Glutamatergic neuron (in vitro differentiated cells): ENCODE measurements at regions not wholly inside any gene's neighbourhood (a gene's known extent, or its start where the extent isn't known, plus 50 kb on each side); places are given as distances from the start of the nearest gene placed in this dataset.
"Not testable (repeated sequence)": the region's sequence is repeated elsewhere in the genome, so short reads cannot be mapped to it uniquely, and the experiment has no call there.

Experiments used
- DNase-seq: peaks from one replicate; pipeline ENCODE4 v3.0.0; 2022
- H3K27ac Mint-ChIP-seq: one replicate; pipeline ENCODE4 v1.8.0; 2020; ENCODE audit warnings: mild to moderate bottlenecking, mixed read lengths, inconsistent platforms; ENCODE audit not compliant: unreplicated experiment
- H3K27me3 Mint-ChIP-seq: one replicate; pipeline ENCODE4 v1.8.0; 2020; ENCODE audit warnings: mild to moderate bottlenecking, moderate library complexity, mixed read lengths, inconsistent platforms; ENCODE audit not compliant: unreplicated experiment
- H3K36me3 Mint-ChIP-seq: one replicate; pipeline ENCODE4 v1.8.0; 2020; ENCODE audit warnings: mild to moderate bottlenecking, mixed read lengths, inconsistent platforms; ENCODE audit not compliant: unreplicated experiment
- H3K4me1 Mint-ChIP-seq: one replicate; pipeline ENCODE4 v1.8.0; 2020; ENCODE audit warnings: mild to moderate bottlenecking, low read depth, mixed read lengths, inconsistent platforms; ENCODE audit not compliant: unreplicated experiment
- H3K4me3 Mint-ChIP-seq: one replicate; pipeline ENCODE4 v1.8.0; 2020; ENCODE audit warnings: mild to moderate bottlenecking, mixed read lengths, inconsistent platforms; ENCODE audit not compliant: unreplicated experiment
- H3K9me3 Mint-ChIP-seq: one replicate; pipeline ENCODE4 v1.8.0; 2020; ENCODE audit warnings: mild to moderate bottlenecking, moderate library complexity, mixed read lengths, inconsistent platforms; ENCODE audit not compliant: unreplicated experiment
- CTCF ChIP-seq: fragments of 200-600 bp; sonication (generic); IDR thresholded peaks from one replicate; pipeline ENCODE4 v1.5.0; 2021; ENCODE audit not compliant: partially characterized antibody, unreplicated experiment

GRCh38 chr21:22813201-22813600, 1815.0 kb downstream of the NCAM2 start:
- TF ChIP-seq CTCF, result no peak
- Mint-ChIP-seq H3K4me3 (no peak overlapping the region), H3K36me3 (no peaks in the 10 kb centered on the region), H3K4me1 (no peaks in the 10 kb centered on the region), H3K9me3 (no peaks in the 10 kb centered on the region), H3K27ac (no peak overlapping the region), H3K27me3 (no peaks in the 10 kb centered on the region)
- DNase-seq, result no peak

GRCh38 chr21:22818681-22819485, 1820.7 kb downstream of the NCAM2 start:
- not testable (repeated sequence) for H3K27ac Mint-ChIP-seq, H3K9me3 Mint-ChIP-seq, DNase-seq, H3K27me3 Mint-ChIP-seq, H3K4me3 Mint-ChIP-seq, H3K36me3 Mint-ChIP-seq, H3K4me1 Mint-ChIP-seq

- Mint-ChIP-seq H3K36me3 (peaks cover 21% of the 10 kb centered on the region), H3K4me1 (no peaks in the 10 kb centered on the region), H3K9me3 (peaks cover 5% of the 10 kb centered on the region), H3K4me3 (no peak overlapping the region), H3K27ac (no peak overlapping the region), H3K27me3 (peaks cover 1% of the 10 kb centered on the region)
- no peak for DNase-seq
- TF ChIP-seq CTCF, result no peak
Observed at GRCh38 chr21:22827422-22827821, 1829.2 kb downstream of the NCAM2 start.

GRCh38 chr21:22842875-22843274, 1844.7 kb downstream of the NCAM2 start:
- Mint-ChIP-seq H3K4me3 (no peak overlapping the region), H3K36me3 (peaks cover 10% of the 10 kb centered on the region), H3K4me1 (no peaks in the 10 kb centered on the region), H3K27ac (no peak overlapping the region), H3K27me3 (no peaks in the 10 kb centered on the region), H3K9me3 (no peaks in the 10 kb centered on the region)
- no peak for DNase-seq
- TF ChIP-seq CTCF, result no peak

GRCh38 chr21:22855581-22855980, 1857.4 kb downstream of the NCAM2 start:
- Mint-ChIP-seq H3K27ac (no peak overlapping the region), H3K9me3 (no peaks in the 10 kb centered on the region), H3K27me3 (no peaks in the 10 kb centered on the region), H3K4me1 (no peaks in the 10 kb centered on the region), H3K4me3 (no peak overlapping the region), H3K36me3 (no peaks in the 10 kb centered on the region)
- TF ChIP-seq CTCF, result no peak
- DNase-seq, result no peak
